WTC11 (cell line): ENCODE measurements at regions not wholly inside any gene's neighbourhood (a gene's known extent, or its start where the extent isn't known, plus 50 kb on each side); places are given as distances from the start of the nearest gene placed in this dataset.

Source experiments
- CREM ChIP-seq: sonication (generic); formaldehyde crosslinking; IDR thresholded peaks from 2 replicates; pipeline ENCODE4 v1.8.1; 2022; ENCODE audit warnings: mild to moderate bottlenecking, missing genetic modification reagents, moderate library complexity
- FOXK1 ChIP-seq: sonication (generic); formaldehyde crosslinking; IDR thresholded peaks from 2 replicates; pipeline ENCODE4 v1.8.0; 2022; ENCODE audit warnings: mild to moderate bottlenecking, moderate library complexity, missing genetic modification reagents
- SMAD4 ChIP-seq: sonication (generic); formaldehyde crosslinking; IDR thresholded peaks from 2 replicates; pipeline ENCODE4 v1.8.0; 2022; ENCODE audit warnings: mild to moderate bottlenecking, missing genetic modification reagents
- ZNF219 ChIP-seq: sonication (generic); formaldehyde crosslinking; IDR thresholded peaks from 2 replicates; pipeline ENCODE4 v1.8.0; 2023; ENCODE audit warnings: missing genetic modification reagents, mild to moderate bottlenecking, borderline replicate concordance
- ZNF263 ChIP-seq: sonication (generic); formaldehyde crosslinking; IDR thresholded peaks from 2 replicates; pipeline ENCODE4 v1.8.1; 2022; ENCODE audit warnings: low read depth, mild to moderate bottlenecking, moderate library complexity, missing genetic modification reagents
- ZNF317 ChIP-seq: sonication (generic); formaldehyde crosslinking; IDR thresholded peaks from 2 replicates; pipeline ENCODE4 v1.8.1; 2023; ENCODE audit warnings: low read depth, mild to moderate bottlenecking, moderate library complexity, missing genetic modification reagents, borderline replicate concordance
- ZNF416 ChIP-seq: fragments of 250-450 bp; sonication (Bioruptor Pico); IDR thresholded peaks from 2 replicates; pipeline ENCODE4 v1.9.0; 2021; ENCODE audit warnings: mild to moderate bottlenecking, inconsistent platforms
- TF ChIP-seq, protein P1 (sequence below): fragments of 200-600 bp; IDR thresholded peaks from 2 replicates; pipeline ENCODE4 v1.8.0; 2022; ENCODE audit warnings: antibody characterized with exemption
- TF ChIP-seq, protein P2 (sequence below): sonication (generic); formaldehyde crosslinking; IDR thresholded peaks from 2 replicates; pipeline ENCODE4 v1.8.1; 2023; ENCODE audit warnings: mild to moderate bottlenecking, missing genetic modification reagents, moderate library complexity
- TF ChIP-seq, protein P3 (sequence below): sonication (generic); formaldehyde crosslinking; IDR thresholded peaks from 2 replicates; pipeline ENCODE4 v1.8.1; 2023; ENCODE audit warnings: mild to moderate bottlenecking, moderate library complexity, missing genetic modification reagents
- TF ChIP-seq, protein P4 (sequence below): sonication (generic); formaldehyde crosslinking; IDR thresholded peaks from 2 replicates; pipeline ENCODE4 v1.8.0; 2022; ENCODE audit warnings: mild to moderate bottlenecking, missing genetic modification reagents

DNA sequence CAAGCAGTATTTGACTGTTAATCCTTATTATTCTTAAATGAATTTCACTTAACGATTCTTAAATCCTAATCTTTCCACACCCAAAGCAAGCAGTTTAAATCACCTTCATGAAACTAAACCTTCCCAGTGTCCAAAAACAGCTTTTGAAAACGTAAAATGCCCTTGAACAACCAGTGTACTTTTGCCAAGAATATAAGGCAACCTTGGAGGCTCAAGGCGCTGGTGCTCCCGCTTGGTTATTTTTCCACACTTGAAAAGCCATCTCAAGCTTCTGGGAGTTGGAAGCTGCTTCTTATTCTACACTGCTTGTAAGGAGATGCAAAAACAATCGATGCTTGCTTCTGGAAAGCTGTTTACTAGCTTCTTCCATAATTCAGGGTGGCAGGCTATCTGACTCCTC, 625.7 kb downstream of the HTR1B start:
- TF ChIP-seq ZNF317 (CRISPR knock-in tag) (no peak), CREM (no peak), FOXK1 (CRISPR knock-in tag) (no peak), ZNF416 (CRISPR knock-in tag) (no peak), ZNF263 (CRISPR knock-in tag) (no peak), ZNF219 (CRISPR knock-in tag) (no peak), SMAD4 (CRISPR knock-in tag) (no peak)
- TF ChIP-seq, protein P1, sequence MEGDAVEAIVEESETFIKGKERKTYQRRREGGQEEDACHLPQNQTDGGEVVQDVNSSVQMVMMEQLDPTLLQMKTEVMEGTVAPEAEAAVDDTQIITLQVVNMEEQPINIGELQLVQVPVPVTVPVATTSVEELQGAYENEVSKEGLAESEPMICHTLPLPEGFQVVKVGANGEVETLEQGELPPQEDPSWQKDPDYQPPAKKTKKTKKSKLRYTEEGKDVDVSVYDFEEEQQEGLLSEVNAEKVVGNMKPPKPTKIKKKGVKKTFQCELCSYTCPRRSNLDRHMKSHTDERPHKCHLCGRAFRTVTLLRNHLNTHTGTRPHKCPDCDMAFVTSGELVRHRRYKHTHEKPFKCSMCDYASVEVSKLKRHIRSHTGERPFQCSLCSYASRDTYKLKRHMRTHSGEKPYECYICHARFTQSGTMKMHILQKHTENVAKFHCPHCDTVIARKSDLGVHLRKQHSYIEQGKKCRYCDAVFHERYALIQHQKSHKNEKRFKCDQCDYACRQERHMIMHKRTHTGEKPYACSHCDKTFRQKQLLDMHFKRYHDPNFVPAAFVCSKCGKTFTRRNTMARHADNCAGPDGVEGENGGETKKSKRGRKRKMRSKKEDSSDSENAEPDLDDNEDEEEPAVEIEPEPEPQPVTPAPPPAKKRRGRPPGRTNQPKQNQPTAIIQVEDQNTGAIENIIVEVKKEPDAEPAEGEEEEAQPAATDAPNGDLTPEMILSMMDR: no peak
- TF ChIP-seq, protein P2, sequence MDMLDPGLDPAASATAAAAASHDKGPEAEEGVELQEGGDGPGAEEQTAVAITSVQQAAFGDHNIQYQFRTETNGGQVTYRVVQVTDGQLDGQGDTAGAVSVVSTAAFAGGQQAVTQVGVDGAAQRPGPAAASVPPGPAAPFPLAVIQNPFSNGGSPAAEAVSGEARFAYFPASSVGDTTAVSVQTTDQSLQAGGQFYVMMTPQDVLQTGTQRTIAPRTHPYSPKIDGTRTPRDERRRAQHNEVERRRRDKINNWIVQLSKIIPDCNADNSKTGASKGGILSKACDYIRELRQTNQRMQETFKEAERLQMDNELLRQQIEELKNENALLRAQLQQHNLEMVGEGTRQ (CRISPR knock-in tag): no peak
- TF ChIP-seq, protein P3, sequence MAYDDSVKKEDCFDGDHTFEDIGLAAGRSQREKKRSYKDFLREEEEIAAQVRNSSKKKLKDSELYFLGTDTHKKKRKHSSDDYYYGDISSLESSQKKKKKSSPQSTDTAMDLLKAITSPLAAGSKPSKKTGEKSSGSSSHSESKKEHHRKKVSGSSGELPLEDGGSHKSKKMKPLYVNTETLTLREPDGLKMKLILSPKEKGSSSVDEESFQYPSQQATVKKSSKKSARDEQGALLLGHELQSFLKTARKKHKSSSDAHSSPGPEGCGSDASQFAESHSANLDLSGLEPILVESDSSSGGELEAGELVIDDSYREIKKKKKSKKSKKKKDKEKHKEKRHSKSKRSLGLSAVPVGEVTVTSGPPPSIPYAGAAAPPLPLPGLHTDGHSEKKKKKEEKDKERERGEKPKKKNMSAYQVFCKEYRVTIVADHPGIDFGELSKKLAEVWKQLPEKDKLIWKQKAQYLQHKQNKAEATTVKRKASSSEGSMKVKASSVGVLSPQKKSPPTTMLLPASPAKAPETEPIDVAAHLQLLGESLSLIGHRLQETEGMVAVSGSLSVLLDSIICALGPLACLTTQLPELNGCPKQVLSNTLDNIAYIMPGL (CRISPR knock-in tag): no peak
- TF ChIP-seq, protein P4, sequence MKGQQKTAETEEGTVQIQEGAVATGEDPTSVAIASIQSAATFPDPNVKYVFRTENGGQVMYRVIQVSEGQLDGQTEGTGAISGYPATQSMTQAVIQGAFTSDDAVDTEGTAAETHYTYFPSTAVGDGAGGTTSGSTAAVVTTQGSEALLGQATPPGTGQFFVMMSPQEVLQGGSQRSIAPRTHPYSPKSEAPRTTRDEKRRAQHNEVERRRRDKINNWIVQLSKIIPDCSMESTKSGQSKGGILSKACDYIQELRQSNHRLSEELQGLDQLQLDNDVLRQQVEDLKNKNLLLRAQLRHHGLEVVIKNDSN (CRISPR knock-in tag): no peak
